Fibroblast of peridontal ligament (primary cell): ENCODE measurements at regions not wholly inside any gene's neighbourhood (a gene's known extent, or its start where the extent isn't known, plus 50 kb on each side); places are given as distances from the start of the nearest gene placed in this dataset.
"Not testable (repeated sequence)": the region's sequence is repeated elsewhere in the genome, so short reads cannot be mapped to it uniquely, and the experiment has no call there.

Source experiments
- DNase-seq: peaks from one replicate; pipeline ENCODE4 v3.0.0-alpha.2; 2010; ENCODE audit errors: extremely low read depth

DNA sequence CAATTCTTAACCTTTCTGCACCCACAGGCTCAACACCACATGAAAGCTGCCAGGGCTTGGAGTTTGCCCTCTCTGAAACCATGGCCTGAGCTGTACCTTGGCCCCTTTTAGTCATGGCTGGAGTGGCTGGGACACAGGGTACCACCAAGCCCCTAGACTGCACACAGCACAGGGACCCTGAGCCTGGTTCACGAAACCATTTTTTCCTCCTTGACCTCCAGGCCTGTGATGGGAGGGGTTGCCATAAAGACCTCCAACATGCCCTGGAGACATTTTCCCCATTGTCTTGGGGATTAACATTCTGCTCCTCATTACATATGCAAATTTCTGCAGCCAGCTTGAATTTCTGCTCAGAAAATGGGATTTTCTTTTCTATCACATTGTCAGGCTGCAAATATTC lies 113.4 kb downstream of the XPNPEP1 start:
- not testable (repeated sequence) for DNase-seq

DNA sequence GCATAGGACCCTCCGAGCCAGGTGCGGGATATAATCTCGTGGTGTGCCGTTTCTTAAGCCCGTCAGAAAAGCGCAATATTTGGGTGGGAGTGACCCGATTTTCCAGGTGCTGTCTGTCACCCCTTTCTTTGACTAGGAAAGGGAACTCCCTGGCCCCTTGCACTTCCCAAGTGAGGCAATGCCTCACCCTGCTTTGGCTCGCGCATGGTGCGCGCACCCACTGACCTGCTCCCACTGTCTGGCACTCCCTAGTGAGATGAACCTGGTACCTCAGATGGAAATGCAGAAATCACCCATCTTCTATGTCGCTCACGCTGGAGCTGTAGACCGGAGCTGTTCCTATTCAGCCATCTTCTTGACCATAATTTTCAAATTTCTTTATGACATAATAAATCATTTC lies 122.1 kb downstream of the XPNPEP1 start:
- not testable (repeated sequence) for DNase-seq

DNA sequence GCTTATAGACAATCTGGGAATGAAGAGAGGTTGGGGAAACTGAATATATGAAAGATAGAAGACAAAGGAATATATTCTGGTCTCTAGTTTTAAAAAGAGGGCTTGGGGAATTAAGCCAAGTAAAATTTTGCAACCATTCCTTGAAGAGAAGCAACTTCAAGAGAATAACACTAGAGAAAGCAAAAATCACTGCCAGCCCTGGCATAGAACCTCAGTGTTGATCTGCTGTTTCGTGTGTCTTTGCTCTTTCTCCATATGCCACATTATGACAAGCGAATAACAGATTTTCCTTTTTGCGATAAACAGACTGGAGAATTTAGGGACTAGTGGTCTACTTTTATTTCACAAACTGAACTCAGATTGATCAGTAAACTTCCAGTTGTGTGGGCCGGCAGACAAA lies 132.7 kb downstream of the XPNPEP1 start:
- DNase-seq: no peak

DNA sequence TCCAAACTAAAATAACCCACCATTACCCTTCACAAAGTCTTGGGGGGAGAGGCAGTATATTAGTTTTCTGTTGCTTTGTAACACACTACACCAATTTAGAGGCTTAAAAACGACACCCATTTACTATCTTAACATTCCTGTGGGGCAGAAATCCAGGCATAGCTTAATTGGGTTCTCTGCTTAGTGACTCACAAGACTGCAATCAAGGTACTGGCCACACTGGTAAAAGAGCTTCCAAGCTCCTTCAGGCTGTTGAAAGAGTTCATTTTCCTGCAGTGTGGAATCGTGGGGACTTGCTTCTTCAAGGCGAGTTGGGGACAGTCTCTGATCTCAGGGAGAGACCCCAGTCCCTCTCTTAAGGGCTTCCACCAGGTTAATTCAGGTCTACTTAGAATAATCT lies 139.1 kb downstream of the XPNPEP1 start:
- peak; percentile 6 for DNase-seq

DNA sequence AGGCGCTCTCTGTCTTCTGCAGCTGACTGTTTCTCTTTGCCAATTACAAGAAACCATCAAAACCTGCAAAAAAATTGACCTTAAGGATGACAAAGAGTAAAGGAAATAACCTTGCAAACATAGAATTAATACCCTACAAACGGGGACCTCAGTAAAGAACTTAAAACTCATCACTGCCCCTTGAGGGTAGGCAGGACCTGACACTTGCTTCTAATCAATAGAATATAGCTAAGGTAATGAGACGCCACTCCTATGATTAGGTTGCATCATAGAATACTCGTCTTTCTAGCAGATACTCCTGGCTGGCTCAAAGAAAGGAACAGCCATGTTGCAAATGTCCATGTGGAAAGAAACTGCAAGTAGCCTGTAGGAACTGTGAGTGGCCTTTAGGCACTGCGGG lies 140.0 kb downstream of the XPNPEP1 start:
- no peak for DNase-seq

DNA sequence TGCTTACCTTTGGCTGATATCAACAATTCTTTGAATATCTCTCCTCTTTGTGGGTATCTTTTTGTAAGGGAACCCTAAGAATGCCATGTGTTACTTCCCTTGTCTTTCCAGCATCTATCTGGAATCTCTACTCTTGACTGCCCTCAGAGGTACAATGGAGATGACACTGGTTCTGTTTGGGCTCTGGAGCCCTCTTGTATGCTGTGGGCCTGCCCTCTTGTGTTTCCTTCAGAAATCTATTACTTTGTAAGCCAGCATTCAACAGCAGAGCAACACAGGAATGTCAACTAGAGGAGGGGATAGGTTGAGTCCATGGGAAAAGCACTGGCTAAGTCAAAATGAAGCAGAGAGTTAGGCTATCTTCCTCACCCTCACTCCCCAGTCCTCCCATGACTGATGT lies 142.3 kb downstream of the XPNPEP1 start:
- DNase-seq: no peak

DNA sequence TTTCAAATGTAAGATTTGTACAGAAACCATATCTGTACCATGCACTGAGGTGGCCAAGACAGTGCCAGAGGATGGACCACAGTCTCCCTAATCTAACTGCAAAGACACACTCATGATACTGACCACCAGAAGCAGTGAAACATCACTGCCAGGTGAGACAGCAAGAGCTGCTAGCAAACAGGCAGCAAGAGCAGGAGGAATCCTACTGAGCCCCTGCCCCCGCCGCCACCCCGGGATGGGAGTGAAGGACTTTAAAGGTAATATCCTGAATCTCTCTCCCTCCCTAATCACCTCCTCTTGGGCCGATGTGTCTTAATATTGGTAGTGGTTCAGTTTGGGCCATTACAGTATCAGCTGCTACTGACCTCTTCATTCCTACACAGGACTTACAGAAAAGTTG lies 144.3 kb downstream of the XPNPEP1 start:
- DNase-seq: no peak

DNA sequence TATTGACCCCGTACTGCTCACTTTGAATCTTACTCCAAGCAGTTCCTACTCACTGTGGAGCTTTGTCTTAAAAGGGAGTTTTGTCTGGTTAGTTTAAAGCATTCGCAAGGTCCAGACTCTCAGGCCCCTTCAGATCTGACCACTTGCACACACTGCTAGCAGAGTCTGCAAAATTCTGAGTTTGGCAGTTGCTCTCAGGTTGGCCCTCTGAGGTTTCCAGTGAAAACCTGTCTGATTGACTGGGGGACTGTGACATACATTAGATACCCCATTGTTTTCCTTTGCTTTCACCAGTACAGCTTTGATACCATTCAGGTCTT lies 149.2 kb downstream of the XPNPEP1 start:
- no peak for DNase-seq

DNA sequence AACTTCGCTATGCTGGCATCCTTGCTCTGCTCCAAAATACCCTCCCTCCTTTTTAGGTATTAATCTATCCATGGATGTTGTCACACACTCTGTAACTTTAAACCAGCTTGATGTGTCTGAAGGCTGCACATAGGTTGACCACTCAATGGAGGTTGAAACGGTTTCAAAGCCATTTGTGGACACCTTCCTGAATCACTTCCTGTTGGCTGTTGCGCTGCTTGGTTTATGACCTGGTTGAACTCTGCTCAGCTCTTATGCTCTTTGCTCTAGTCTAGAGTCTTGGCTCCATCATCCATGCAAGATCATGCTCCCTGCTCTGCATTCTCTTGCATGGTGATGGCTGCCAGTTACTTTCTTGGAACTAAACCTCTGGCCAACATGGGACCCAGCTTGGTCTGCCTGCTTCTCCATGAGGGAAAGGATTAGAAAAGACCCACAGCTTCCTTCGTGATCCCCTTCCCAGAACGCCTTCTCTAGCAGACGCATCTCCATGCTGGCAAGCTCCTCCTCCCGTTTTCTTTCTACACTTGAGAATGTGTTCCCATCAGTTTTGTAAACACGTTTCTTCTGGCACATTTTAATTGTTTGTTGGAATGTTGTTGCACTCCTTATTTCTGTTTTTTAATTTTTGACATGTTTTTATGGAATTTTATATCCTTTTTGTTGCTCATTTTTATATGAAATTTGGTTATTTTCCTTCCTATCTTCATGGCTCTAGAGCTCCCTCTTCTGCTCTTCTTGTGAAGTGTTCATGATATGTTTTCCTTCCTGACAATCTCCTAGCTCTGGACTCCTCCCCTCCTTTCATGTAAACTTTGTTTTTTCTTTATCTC lies 149.8 kb downstream of the XPNPEP1 start:
- peak; percentile 60 for DNase-seq

DNA sequence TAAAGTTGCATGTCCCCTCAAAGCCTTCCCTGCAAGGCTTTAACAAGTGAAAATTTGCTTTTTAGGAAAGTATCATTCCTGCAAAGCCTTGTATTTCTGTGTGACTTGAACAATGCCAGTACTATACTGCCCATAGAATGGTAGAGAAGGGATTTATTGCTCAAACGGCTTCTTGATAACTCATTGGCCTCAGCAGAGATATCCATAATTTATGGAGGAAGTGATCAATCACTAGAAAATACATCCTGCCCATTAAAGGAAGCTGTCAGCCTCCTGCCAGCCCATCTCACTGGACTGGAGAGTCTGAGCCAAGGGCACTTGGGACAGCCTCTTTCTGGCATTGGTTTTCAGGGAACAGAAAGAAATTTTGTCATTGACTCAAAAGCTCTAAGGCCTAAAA lies 152.6 kb downstream of the XPNPEP1 start:
- DNase-seq: no peak

DNA sequence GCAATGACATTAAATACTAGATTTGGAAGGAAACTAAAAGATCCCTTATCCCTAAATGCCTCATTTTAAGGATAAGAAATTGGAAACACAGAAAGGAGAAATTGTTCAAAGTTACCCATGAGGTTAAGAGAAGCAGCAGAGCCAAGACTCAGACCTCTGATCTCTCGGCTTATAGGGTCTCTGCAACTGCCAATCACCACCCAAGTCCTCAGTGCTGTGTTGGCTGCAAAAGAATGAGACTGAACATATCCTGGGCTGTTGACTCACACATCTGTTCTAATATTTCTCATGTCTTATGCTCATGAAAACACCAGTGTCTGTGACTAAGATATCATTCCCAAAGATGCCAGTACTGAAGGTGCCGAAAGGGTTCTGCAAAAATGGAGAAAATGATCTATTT lies 153.3 kb downstream of the XPNPEP1 start:
- no peak for DNase-seq

DNA sequence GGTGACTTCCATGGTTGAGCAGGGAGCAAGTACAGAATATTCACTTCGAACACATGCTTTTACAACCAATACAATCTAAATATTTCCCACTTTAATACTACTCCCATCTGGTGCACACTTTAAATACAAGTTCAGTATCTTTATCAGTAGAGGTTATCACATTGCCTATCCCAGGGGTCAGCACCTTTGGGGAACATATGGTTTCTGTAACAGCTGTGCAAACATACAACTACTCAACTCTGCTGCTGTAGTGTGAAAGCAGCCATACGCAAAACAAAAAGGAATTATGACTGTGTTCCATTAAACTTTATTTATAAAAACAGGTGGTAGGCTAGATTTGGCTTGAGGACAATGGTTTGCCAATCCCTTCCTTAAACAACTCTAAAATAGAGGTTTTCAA lies 157.5 kb downstream of the XPNPEP1 start:
- no peak for DNase-seq

DNA sequence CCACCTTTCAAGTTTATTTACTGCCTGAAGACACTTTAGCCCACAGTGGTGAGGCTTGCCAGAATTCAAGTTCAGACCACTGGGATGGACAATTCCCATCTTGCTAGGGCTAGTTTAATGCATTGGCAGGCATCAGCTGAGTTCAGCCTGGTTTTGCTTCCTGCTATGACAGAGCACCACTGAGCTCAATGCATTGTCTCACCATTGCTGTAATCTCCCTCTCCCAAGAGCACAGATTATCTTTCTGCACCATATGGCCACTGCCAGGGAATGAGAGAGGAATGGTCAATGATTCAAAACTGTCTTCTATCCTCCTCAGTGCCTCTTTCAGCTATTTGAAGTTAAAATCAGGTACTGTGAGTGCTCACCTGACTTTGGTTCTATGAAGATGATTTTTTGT lies 160.8 kb downstream of the XPNPEP1 start:
- no peak for DNase-seq

DNA sequence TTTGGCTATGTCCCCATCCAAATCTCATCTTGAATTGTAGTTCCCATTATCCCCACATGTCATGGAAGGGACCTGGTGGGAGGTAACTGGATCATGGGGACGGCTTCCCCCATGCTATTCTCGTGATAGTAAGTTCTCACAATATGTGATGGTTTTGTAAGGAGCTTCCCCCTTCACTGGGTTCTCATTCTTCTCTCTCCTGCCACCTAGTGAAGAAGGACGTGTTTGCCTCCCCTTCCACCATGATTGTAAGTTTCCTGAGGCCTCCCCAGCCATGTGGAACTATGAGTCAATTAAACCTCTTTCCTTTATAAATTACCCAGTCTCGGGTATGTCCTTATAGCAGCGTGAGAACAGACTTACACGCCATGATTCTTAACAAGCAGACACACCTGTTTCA lies 165.6 kb downstream of the XPNPEP1 start:
- DNase-seq: not testable (repeated sequence)

DNA sequence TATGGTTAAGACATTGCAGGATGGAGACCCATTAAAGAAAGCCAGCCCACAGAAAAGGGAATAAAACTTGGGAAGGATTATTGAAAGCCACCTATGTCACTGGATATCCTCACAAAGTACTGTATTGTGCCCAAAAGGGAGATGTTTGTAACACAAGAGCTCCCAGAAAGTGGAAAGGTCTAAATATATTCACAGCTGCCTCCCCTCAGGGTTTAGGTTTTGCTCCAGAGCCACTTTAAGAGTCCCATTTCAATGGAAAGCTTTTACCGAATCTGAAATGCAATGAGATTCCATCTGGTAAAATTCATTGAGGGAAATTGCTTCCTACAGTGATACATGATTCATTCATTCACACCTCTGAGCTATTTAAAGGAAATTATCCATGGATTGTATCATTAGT lies 176.4 kb downstream of the XPNPEP1 start:
- DNase-seq: no peak

DNA sequence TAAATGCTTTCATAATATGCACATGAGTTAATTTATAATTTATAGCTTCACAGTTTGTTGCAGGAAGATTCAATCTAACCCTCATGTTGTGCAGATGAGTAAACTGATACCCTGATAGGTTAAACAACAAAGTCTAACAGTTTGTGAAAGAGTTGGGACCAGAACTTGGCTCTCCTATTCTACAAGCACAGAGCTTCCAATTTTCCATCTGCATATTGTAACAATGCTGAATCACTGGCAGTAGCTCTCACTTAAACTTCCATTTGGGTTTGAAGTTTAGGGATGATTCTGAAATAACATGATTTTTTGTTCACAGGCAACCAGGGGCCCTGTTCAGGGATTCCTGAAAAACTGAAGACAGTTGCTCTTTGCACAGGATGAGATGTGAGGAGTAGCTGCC lies 179.3 kb downstream of the XPNPEP1 start:
- DNase-seq: no peak

DNA sequence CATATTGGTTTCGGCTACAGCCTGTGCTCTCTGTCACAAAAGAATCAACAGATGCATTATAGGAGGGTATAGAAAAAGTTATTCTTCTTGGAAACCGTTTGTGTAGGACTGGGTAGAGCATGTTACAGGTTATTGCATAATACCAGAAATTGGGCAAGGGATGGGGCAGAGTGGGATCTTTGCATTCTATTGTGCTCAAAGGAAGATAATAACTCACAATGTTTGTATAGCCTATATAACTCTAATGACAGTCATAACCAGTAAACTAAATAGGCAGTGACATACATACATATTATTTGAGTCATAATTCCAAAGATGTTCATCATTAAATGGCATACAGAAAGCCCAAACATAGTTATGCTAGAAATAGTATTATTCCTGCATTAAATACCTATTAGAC lies 179.7 kb downstream of the XPNPEP1 start:
- no peak for DNase-seq

DNA sequence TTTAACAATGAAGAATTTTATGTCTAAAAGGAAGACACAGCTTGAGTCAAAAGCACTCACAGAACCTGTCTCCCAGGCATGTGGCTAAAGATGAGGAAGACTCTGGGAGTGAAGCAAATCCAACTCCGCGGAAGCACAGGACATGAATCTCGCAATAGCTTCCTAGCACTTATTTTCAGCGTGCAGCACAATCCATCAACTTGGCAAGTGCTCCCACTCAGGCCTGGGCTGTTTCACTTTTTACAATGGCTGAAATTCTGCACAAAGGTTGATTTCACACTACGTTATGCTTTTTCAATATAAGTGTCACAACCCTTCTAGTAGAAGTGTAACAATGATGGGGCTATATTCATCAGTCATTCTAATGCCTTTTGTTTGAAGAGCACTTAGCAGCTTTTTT lies 180.2 kb downstream of the XPNPEP1 start:
- DNase-seq: no peak

DNA sequence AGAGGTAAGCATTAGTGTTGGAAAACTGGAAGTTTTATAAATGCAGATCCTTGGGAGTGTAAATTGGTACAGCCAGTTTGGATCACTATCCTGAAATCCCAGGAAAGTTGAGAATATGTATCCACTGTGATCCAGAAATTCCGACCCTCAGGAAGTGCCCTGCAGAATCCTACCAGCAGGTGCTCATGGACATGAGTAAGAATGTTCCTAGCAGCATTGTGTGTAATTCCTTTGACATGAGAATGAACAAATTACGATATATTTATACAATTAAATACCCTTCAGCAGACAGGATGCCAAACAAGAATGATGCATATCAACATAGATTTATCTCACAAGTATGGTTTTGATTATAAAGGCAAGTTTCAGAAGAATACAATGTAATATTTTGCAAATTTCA lies 181.6 kb downstream of the XPNPEP1 start:
- no peak for DNase-seq

DNA sequence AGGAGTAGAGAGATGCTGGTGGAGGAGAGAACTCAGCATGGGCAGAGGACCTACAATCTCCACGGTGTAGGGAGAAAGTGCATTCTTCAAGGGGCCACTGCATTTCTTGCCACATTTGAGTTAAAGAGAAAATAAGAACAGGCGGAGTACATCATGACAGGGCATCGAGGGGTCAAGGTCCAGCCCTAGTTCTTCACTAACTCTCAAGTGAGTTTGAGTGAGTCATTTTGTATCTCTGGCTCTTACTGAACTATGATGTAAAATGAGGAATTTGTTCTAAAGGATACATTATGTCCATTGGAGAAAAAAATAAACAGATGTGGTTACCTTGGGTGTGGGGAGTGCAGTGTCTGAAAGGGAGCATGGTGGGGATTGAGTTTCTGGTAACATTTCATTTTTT lies 182.9 kb downstream of the XPNPEP1 start:
- no peak for DNase-seq

DNA sequence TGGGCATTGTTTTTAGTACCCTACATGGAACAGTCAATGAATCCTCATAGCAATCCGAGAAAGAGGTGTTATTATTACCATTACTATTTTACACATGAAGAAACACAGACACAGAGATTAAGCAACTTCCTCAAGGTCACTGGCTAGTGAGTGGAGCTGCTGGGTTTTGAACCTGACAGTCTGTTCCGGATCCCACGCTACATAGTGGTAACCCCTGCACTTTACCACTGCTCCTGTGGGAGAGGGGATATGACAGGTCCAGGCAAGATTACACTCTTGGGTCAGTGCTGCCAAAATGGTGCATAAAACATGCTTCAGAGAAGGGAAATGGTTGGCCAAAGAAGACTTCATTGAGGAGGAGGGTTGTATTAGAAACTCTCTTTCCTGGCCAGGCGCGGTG lies 185.7 kb downstream of the XPNPEP1 start:
- DNase-seq: no peak

DNA sequence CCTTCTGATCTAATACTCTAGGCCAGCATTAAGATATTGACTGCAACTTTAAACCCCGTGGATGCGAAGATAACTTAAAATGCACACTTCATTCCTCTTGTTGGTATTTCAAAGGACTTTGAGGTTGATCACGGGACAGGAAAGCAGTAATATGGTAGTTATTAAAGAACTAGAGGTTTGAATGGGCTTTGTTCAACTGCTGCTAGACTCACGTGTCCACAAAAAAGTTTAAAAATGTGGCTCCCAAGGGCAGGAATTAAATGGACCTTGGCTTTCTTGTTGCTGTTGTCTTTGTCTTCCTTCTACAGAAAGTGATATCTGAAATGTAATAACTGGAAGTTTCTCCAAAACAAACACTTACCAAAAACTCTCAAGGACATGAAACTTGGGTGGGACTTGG lies 186.3 kb downstream of the XPNPEP1 start:
- no peak for DNase-seq

DNA sequence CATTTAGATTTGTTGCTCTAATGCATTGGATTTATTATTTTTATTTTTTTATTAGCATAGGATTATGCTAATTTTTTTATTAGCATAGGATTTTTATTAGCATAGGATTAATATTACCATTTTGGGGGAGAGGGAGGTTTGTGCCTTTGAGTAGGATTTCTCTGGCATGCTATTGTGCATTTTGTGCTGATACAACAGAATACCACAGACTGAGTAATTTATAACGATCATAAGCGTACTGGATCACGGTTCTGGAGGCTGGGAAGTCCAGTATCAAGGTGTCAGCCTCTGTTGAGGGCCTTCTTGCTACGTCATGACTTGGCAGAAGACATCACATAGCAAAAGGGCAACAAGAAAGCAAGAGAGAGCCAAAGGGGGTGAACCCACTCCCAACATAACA lies 187.5 kb downstream of the XPNPEP1 start:
- no peak for DNase-seq

DNA sequence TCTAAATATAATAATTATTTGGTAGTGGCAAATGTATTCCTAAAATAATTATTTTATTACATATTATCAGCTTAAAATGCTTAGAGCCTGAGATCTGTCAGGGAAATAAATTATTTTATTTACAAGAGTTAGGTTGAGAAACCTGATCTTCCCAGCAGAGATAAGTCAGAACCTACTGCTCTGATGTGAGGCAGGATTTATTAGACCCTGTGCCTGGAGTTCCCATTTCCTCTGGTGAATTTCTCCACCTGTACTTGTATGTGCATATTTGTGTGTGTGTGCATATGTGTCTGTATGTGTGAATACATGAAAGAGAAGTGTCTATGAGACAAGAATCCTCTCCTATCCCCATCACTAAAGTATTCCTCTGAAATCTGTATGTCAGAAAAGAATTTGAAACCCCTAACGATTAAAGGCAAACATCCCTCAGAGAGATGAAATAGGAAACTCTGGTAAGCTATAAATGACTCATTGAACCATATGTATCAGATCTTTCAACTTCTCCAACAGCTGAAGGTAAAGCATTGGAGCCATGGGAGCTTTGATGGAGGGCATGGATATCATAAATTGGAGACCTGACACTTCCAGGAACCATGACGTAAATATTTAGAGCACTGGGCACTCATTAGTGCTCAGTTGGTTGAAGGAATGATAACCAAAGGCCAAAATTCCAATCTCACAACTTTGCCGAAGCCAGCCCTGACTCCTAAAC lies 190.9 kb downstream of the XPNPEP1 start:
- no peak for DNase-seq
